Stomach (tissue), 8 donors: ENCODE measurements at regions not wholly inside any gene's neighbourhood (a gene's known extent, or its start where the extent isn't known, plus 50 kb on each side); places are given as distances from the start of the nearest gene placed in this dataset.

Source experiments
- DNase-seq, 2 donors: peaks; one replicate each; pipeline versions ENCODE4 v3.0.0 to v3.0.0-alpha.2; 2013 to 2019
- H3K27ac ChIP-seq, 5 donors: fragments of 200-600 bp in 4 of 5; sonication (generic) in 4 of 5; one replicate each; pipeline ENCODE4 v1.5.1; 2013 to 2019; ENCODE audit warnings: mild to moderate bottlenecking in 1 of 5, moderate library complexity in 1 of 5
- H3K27me3 ChIP-seq, 3 donors: fragments of 200-600 bp; sonication (generic); one replicate each; pipeline ENCODE4 v1.5.1; 2017 to 2019; ENCODE audit warnings: mixed run types in 1 of 3
- H3K36me3 ChIP-seq, 4 donors: fragments of 200-600 bp; sonication (generic); 1 replicate in 3 of 4; 2 replicates in 1 of 4; pipeline ENCODE4 v1.5.1; 2016 to 2019
- H3K4me1 ChIP-seq, 4 donors: fragments of 200-600 bp; sonication (generic); one replicate each; pipeline ENCODE4 v1.5.1; 2016 to 2019
- H3K4me3 ChIP-seq, 4 donors: fragments of 200-600 bp; sonication (generic) in 3 of 4; one replicate each; pipeline ENCODE4 v1.5.1; 2016 to 2019; ENCODE audit warnings: mild to moderate bottlenecking in 1 of 4
- H3K9me3 ChIP-seq, 4 donors: fragments of 200-600 bp; sonication (generic); one replicate each; pipeline ENCODE4 v1.5.1; 2016 to 2019
- CTCF ChIP-seq, 7 experiments: fragments of 450-650 bp in 4 of 7; fragments of 200-600 bp in 3 of 7; sonication (generic) in 3 of 7; IDR thresholded peaks; one replicate each; pipeline ENCODE4 v1.5.1; 2016 to 2019; ENCODE audit warnings: antibody characterized with exemption in 7 of 7, control low read depth in 2 of 7, mild to moderate bottlenecking in 1 of 7
- EP300 ChIP-seq: sonication (generic); formaldehyde crosslinking; IDR thresholded peaks from one replicate; pipeline ENCODE4 v1.6.1; 2017; ENCODE audit warnings: antibody characterized with exemption
- POLR2A ChIP-seq, 4 donors: fragments of 450-650 bp; IDR thresholded peaks; one replicate each; pipeline ENCODE4 v1.6.1; 2016; ENCODE audit warnings: antibody characterized with exemption in 4 of 4, control low read depth in 2 of 4, mild to moderate bottlenecking in 1 of 4, moderate library complexity in 1 of 4
- POLR2AphosphoS5 ChIP-seq, 3 donors: sonication (generic); formaldehyde crosslinking; IDR thresholded peaks; one replicate each; pipeline ENCODE4 v1.6.1; 2016; ENCODE audit warnings: antibody characterized with exemption in 3 of 3
- WGBS, 5 donors: extraction: QIAGEN DNeasy Blood & Tissue Kit in 3 of 5; methylation state at CpG; one replicate each; pipeline versions ENCODE4 v1.1.5 to v1.1.7; 2013 to 2018; 5-methylcytosine and 5-hydroxymethylcytosine counted together
- intact Hi-C: fragments of 100-400 bp; cut with DNase I; formaldehyde crosslinking; loops from one replicate; pipeline ENCODE4 v1.15.1; 2023; ENCODE audit warnings: low total_unique reads
- donor health status: healthy with polysubstance abuse.
- donor health status: Bipolar disorder and iron deficiency.
- donor health status: healthy.

- intact Hi-C loops, result no loop called here
Measured at GRCh38 chr5:165720901-165721300, 2215.5 kb downstream of the MAT2B start.

GRCh38 chr5:165722401-165722800, 2217.0 kb downstream of the MAT2B start:
- WGBS, 5 donors, result 90 to 93% (median 91%) methylated on average over 2 of the region's 2 CpGs
- Histone ChIP-seq H3K27me3 (no peaks in the 10 kb centered on the region), H3K36me3 (no peaks in the 10 kb centered on the region), H3K4me3 (no peak overlapping the region), H3K27ac (no peak overlapping the region), H3K4me1 (no peaks in the 10 kb centered on the region), H3K9me3 (no peaks in the 10 kb centered on the region)
- no peak for TF ChIP-seq EP300
- no peak for TF ChIP-seq POLR2AphosphoS5 (IDR thresholded peaks at IDR 0.05)
- no peak for TF ChIP-seq POLR2A (IDR thresholded peaks at IDR 0.05)
- DNase-seq, result no peak
- intact Hi-C loops, result no loop called here

More at GRCh38 chr5:165720901-165721300, 2215.5 kb downstream of the MAT2B start:
- no peak for TF ChIP-seq POLR2A (IDR thresholded peaks at IDR 0.05)
- no peak for TF ChIP-seq EP300
- no peak for TF ChIP-seq CTCF (IDR thresholded peaks at IDR 0.05)
- TF ChIP-seq POLR2AphosphoS5 (IDR thresholded peaks at IDR 0.05), result no peak
- H3K27me3 ChIP-seq, result no peaks in the 10 kb centered on the region
- no peak for DNase-seq
- WGBS, 5 donors, result 87 to 95% (median 88%) methylated on average over 3 of the region's 3 CpGs
- H3K4me3 ChIP-seq, result no peak overlapping the region
- no peaks in the 10 kb centered on the region for H3K9me3 ChIP-seq
- no peaks in the 10 kb centered on the region for H3K36me3 ChIP-seq
- no peaks in the 10 kb centered on the region for H3K4me1 ChIP-seq
- no peak overlapping the region for H3K27ac ChIP-seq

- 81 to 91% (median 85%) methylated on average over 5 of the region's 5 CpGs for WGBS, 5 donors
- H3K27me3 ChIP-seq, result no peaks in the 10 kb centered on the region
- H3K36me3 ChIP-seq, result no peaks in the 10 kb centered on the region
- TF ChIP-seq EP300 (no peak), POLR2AphosphoS5 (IDR thresholded peaks at IDR 0.05) (no peak), POLR2A (IDR thresholded peaks at IDR 0.05) (no peak), CTCF (IDR thresholded peaks at IDR 0.05) (no peak)
- DNase-seq, result no peak
- intact Hi-C loops, result no loop called here
- no peak overlapping the region for H3K4me3 ChIP-seq
- H3K4me1 ChIP-seq, result no peaks in the 10 kb centered on the region
- no peaks in the 10 kb centered on the region for H3K9me3 ChIP-seq
- H3K27ac ChIP-seq, result no peak overlapping the region
Measured at GRCh38 chr5:165723931-165724330, 2218.5 kb downstream of the MAT2B start.

GRCh38 chr5:165728425-165728824, 2223.0 kb downstream of the MAT2B start:
- Histone ChIP-seq H3K27ac (no peak overlapping the region), H3K36me3 (no peaks in the 10 kb centered on the region), H3K27me3 (no peaks in the 10 kb centered on the region), H3K4me3 (no peak overlapping the region), H3K9me3 (no peaks in the 10 kb centered on the region), H3K4me1 (no peaks in the 10 kb centered on the region)
- intact Hi-C loops, result no loop called here
- no peak for TF ChIP-seq EP300
- TF ChIP-seq POLR2AphosphoS5 (IDR thresholded peaks at IDR 0.05), result no peak
- no peak for TF ChIP-seq POLR2A (IDR thresholded peaks at IDR 0.05)
- no peak for TF ChIP-seq CTCF (IDR thresholded peaks at IDR 0.05)
- WGBS, 5 donors, result 87 to 96% (median 91%) methylated on average over 2 of the region's 2 CpGs
- DNase-seq, result no peak

- H3K27me3 ChIP-seq, result no peaks in the 10 kb centered on the region
- WGBS, 5 donors, result 42 to 93% (median 86%) methylated on average over 1 of the region's 1 CpG
- TF ChIP-seq EP300 (no peak), POLR2A (IDR thresholded peaks at IDR 0.05) (no peak), POLR2AphosphoS5 (IDR thresholded peaks at IDR 0.05) (no peak), CTCF (IDR thresholded peaks at IDR 0.05) (no peak)
Measured at GRCh38 chr5:165735388-165735787, 2230.0 kb downstream of the MAT2B start.

More at GRCh38 chr5:165735388-165735787, 2230.0 kb downstream of the MAT2B start:
- Histone ChIP-seq H3K4me1 (no peaks in the 10 kb centered on the region), H3K36me3 (no peaks in the 10 kb centered on the region), H3K9me3 (peaks cover 0 to 18% (median 4%) of the 10 kb centered on the region in 4 donors), H3K4me3 (no peak overlapping the region), H3K27ac (no peak overlapping the region)
- intact Hi-C loops, result no loop called here
- no peak for DNase-seq
